HG02610 (cell line): ENCODE measurements at regions not wholly inside any gene's neighbourhood (a gene's known extent, or its start where the extent isn't known, plus 50 kb on each side); places are given as distances from the start of the nearest gene placed in this dataset.
"Not testable (repeated sequence)": the region's sequence is repeated elsewhere in the genome, so short reads cannot be mapped to it uniquely, and the experiment has no call there.

Source experiments
- ATAC-seq: cut with Tn5 transposase; IDR thresholded peaks from one replicate; pipeline ENCODE4 v1.9.1; 2021; ENCODE audit warnings: mild to moderate bottlenecking, moderate library complexity; ENCODE audit not compliant: unreplicated experiment

DNA sequence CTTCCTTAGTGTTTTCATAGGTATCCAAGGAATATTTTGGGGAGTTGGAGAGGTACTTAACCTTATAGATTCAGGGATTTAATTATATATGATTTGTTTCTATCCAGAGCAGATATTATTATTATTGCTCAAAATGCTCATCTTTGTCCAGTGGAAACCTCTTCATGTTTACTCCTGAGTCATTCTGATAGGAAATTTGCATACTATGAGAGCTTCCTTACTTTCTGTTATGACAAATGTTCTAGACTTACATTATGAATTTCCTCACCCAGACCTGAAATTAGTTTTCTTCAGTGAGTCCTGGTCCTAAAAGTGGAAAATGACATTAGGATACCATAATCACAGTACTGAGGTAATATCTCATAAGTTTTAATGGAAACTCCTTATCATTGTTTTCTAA is 57.5 kb upstream of the PLPPR5 start:
- ATAC-seq, result peak; percentile 75

DNA sequence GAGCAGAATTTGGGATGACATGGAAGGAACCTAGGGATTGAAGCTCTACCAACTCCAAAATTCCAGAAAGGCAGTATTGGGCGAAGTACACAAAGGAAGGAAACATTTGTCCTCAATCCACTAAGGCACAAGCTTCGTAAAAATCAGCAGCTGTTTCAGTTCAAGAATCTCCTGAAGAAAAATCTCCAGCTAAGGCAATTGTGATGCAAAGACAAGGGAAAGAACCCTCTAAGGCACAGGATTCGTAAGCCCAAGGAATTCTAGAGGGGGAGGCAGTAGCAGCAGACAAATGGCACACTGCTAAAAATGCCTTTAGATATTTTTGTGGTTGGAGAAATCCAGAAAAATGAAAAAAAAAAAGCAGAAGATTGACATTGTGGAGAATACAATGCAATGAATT is 64.5 kb upstream of the PLPPR5 start:
- no peak for ATAC-seq

DNA sequence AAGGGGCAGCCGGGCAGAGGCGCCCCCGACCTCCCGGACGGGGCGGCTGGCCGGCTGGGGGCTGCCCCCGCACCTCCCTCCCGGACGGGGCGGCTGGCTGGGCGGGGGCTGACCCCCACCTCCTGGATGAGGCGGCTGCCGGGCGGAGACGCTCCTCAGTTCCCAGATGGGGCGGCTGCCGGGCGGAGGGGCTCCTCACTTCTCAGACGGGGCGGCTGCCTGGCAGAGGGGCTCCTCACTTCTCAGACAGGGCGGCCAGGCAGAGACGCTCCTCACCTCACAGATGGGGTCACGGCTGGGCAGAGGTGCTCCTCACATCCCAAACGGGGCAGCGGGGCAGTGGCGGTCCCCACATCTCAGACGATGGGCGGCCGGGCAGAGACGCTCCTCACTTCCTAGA is 73.9 kb upstream of the PLPPR5 start:
- not testable (repeated sequence) for ATAC-seq

DNA sequence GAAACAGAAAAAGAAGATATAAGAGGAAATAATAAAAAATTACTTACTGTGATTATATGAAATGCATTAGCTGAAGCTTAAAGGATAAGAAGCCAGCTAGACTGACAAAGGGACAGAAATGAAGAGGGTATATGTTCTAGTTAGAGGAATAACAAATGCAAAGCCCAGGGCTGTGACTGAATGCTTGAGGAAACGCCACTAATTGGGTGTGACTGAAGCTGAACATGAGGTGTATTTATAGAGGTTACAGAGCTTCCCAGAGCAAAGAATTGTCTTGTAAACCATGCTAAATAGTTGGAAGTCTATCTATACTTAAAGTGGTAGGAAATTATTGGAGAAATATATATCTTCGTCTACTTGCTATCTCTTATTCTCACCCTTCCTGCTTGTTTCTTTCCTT is 77.7 kb upstream of the PLPPR5 start:
- ATAC-seq, result no peak

DNA sequence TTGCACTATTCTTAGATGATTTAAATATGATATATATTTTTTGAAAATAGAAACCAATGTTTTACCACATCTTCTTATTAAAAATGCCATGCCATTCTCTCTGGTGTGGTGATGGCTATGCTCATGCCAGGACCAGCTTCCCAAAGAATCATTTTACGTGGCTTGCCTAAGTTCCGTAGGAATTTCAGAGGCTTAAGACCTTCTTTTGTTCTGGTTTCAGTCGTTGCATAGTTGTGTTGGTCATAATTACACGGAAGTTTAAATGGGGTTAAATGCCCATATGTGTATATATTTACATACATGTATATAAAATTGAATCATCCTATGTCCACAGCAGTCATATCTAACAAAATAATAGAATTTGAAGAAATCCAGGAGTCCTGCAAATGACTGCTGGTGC is 78.7 kb upstream of the PLPPR5 start:
- no peak for ATAC-seq

DNA sequence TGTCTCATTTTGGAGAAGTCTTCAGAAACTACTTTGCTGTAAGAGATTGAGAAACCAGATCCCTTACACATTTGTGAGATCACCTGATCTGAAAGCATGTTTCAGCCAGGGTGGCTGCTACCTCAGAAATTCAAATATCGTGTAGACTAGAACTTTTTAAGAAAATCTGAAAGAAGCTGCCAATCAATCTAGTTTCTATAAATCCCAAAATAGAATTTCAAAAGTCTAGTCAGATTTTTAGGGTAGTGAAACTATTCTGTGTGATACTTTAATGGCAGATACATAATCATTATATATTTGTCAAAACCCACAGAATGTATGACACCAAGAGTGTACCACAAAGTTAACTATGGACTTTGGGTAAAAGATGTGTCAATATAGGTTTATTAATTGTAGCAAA is 79.9 kb upstream of the PLPPR5 start:
- no peak for ATAC-seq

DNA sequence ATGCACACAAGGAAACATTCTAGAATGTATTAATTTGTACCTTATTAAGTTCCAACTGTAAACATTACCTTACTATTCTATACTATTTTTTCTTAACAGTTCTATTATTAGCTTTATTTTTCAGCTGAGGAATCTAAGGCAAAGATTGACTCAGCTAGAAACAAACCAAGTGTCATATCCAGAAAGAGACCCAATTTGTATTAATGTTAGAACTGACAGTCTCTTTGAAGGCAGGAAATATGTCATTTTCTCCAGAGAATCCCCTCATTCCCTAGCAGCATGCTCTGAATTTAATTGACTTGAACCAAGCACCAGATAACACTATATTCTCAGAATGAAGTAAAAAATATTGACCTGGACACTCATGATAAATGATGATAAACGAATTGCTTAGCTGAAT is 81.4 kb upstream of the PLPPR5 start:
- no peak for ATAC-seq

DNA sequence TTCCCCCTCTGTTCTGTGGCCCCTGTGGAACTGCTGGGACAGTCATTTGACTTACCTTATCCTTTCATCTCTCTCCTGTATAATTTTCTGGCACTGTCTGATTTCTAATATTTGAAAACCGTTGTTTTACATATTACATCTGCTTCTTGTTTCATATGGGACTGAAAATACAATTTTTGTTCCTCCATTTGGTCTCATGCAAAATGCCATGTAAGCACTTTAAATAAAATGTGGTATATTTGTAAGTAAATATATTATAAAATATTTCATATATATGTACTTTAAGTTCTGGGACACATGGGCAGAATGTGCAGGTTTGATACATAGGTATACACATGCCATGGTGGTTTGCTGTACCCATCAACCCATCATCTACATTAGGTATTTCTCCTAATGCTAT is 93.9 kb upstream of the PLPPR5 start:
- no peak for ATAC-seq

DNA sequence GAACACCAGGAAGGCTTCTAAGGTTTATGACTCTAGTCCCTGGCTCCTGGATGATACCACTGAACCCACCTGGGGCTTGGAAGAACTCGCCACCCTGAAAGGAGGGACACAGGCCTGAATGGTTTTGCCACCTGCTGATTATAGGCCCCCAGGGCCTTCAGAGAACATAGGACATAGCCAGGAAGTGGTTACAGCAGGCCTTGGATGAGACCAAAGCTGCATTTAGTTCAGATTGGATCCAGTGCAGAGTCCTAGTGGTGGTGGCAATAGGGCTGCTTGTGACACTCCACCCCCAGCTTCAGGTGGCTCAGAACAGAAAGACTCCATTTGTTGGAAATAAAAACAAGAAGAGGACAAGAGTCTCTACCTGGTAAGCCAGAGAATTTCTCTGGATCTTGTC is 101.6 kb upstream of the PLPPR5 start:
- ATAC-seq, result no peak

DNA sequence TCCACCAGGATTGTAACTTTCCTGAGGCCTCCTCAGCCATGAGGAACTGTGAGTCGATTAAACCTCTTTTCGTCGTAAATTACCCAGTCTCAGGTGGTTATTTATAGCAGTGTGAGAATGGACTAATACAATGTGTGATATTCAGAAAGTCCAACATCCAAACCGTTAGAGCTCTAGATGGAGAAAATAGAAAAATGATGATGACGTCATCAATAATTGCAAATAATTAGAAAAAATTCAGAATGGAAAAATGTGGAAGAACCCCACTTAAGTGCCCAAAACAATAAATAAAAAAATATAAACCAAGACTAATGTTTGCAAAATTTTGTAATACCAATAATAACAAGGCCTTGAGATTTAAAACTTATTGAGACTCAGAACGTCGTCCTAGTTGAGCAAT is 103.0 kb upstream of the PLPPR5 start:
- no peak for ATAC-seq

DNA sequence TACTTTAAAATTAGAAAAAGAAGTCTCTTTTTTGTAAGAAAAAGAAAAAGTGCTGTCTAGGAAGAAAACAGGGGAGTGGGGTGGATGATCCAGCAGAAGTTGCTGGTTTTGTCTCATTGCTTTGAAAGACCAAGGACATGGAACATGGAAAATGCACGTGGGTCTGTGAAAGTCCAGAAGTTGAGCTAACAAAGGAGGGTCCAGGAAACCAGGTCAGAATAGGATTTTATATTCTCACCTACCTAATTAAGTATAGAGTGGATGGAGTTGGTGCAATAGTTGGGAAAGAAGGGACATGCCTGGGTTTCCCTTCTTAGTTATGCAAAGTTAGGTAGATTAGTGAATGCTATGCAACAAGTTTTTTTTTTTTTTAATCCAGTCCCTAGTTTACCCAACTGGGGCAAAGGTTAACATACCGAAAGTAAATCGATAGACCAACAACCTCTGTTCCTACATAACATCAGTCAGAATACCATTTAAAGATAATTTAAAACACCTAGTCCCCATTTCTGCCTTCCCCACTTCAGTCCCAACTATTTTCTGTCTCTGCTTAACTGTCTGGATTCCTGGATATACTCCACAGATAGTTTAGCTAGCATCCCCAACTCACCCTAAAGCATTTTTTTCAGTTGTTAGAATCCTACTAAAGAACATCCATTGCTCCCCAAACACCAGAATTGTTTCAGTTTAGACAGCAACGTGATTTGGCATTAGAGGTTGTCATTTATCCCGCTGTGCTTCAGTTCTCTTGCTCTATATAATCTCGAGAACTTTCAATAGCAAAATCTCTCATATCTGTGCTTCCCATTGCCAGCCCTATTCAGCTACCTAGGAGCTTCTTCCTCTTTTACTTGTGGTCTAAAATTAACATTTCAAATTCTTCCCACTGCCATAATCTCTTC is 105.7 kb upstream of the PLPPR5 start:
- ATAC-seq, result no peak

DNA sequence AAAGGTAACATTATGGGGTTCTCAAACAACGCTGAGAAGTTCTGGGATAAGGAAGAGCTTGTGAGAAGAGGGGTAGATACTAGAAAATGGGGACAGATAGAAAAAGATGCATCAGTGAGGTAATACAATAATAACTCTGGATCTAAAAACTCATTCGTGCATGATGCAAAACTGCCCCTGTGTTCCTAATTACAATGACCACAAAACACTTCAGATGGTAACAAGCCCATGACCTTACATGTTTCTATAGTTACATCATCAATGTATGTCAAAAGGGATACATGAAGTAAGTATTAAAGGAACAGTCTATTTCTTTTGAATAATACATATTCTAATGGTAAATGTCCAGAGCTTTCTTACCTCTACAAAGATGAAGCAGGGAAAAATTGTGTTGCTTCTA is 110.6 kb upstream of the PLPPR5 start:
- no peak for ATAC-seq

DNA sequence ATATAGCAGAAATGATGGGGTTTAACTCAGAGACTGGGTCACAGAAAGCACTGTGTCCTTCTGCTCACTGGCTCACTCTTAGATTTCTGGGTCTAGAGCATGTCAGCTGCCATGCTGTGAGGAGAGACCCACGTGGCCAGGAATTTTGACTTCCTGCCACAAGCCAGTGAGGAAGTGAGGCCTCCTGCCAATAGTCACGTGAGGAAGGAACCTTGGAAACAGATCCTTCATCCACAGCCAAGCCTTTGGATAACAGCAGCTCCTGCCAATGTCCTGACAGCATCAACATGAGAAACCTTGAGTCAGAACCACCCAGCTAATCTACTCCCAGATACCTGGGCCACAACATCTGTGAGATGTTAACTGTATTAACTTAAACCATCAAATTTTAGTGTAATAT is 114.5 kb upstream of the PLPPR5 start:
- ATAC-seq, result no peak

DNA sequence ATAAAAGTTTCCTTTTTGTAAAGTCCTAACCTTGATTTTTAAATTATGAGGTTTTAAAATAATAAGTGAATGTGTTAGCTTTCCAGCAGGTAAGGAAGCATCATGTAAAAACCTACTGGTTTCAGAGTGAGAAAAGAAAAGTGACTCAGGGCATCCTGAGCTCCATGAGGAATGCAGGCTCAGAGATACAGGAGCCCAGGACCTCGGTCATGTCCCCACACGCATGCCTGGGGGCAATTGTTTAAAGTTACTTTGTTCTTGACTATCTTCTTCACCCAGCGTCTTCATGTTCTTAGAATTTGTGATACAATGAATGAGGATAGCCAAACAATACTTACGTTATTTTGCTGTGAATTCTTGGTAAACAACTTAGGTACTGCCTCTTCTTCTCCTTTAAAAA is 117.4 kb upstream of the PLPPR5 start:
- ATAC-seq, result no peak

DNA sequence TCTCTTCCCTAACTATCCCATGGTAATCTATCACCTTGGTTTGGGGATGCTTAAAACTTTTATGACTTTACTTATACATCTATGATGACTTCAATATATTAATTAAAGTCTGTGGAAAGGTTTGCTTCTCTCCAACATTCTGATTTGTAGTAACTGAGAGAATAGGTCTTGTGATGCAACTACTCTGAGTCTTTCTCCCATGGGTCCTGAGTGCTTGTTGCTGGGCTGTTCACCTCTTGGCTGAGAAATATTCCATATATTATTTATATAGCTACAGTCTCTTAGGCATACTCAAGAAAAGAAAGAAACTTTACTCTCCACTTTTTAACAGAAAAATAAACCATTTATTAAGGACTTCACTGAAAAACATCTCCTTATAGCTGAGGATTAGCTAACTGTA is 119.3 kb upstream of the PLPPR5 start:
- no peak for ATAC-seq

DNA sequence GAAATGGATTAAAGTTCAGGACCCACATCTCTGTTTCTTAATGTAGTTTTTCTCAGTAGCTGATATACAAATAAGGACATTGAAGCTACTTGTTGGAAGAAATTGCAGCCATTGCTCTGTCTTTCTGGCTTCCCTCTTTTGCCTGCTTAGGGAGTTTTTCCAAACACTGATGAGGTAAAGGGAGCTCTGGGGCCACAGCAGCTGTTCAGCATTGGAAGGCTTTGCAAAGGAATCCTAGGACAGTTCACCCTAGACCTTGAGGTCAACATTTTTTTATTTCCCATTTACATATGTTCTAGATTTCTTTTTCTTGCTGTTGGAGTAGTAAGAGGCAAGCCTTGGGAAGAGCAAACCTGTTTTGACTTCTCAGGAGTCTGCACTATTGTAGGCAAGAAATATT is 126.9 kb upstream of the PLPPR5 start:
- ATAC-seq, result no peak

DNA sequence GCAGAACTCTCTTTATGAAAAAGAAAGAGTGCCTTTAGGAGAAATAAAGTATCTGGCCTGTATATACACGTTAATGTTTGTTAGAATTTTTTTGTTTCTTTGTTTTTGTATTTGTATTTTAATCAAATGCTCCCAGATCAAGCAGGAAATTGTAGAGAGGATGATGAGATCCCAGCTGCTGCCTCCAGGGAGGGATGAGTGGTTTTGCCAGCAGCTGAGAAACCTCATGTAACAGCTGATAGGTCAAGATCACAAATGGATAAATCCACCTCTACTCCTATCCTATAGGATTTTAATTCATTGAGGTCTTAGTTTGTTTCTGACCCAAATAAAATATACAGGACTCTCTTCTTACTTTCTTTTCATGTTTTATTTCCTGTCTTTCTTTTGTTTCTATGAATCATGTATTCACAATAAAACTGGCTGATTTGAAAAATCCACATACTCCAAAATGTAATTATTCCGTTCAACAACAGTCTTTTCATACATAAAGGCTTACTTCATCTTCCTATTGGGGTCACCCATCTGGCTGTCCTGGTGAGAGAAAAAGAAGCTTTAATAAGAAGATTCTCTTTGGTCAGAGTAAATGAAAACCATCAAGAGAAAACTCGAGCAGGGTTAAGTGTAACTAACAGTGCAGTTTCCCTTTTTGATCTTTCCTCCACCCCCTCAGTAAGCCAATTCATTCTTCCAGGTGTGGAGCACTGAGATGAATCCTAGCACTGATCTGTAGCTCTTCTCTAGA is 129.3 kb upstream of the PLPPR5 start:
- ATAC-seq, result no peak

DNA sequence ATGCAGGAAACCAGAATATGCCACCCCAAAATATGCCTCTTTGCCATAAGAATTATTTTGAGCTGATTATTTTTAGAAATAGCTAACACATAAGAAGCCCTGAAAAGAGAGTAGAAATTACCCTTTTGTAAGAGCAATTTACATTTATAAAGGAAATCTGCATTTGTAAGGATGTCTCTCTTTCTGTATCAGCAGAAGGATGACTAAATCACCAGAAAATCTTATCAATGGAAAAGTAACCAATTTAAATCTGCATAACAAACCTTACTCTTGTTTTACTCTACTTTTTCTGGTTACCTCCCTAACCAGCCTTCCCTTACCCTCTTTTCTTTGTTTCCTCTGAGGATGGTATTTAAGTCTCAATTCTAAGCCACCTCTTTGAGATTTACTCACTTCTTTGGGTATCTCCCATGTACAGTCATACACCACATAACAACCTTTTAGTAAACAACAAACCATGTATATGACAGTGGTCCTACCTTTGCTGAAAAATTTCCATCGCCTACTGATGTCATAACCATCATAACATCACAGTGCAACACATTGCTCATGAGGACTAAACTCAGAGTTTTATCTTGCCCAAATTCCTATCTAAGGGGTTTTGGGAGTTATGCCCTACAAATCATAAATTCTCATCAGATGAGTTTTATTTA is 126.6 kb upstream of the PLPPR4 start:
- no peak for ATAC-seq

DNA sequence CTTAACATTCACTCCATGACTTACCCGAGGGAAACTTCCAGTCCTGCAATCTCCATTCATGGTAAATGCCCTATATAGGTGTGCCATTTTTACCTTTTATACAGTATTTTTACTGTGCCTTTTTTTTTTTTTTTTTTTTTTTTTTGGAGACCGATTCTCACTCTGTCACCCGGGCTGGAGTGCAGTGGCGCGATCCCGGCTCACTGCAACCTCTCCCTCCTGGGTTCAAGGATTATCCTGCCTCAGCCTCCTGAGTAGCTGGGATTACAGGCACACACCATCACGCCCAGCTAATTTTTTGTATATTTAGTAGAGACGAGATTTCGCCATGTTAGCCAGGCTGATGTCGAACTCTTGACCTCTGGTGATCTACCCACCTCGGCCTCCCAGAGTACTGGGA is 124.4 kb upstream of the PLPPR4 start:
- no peak for ATAC-seq

DNA sequence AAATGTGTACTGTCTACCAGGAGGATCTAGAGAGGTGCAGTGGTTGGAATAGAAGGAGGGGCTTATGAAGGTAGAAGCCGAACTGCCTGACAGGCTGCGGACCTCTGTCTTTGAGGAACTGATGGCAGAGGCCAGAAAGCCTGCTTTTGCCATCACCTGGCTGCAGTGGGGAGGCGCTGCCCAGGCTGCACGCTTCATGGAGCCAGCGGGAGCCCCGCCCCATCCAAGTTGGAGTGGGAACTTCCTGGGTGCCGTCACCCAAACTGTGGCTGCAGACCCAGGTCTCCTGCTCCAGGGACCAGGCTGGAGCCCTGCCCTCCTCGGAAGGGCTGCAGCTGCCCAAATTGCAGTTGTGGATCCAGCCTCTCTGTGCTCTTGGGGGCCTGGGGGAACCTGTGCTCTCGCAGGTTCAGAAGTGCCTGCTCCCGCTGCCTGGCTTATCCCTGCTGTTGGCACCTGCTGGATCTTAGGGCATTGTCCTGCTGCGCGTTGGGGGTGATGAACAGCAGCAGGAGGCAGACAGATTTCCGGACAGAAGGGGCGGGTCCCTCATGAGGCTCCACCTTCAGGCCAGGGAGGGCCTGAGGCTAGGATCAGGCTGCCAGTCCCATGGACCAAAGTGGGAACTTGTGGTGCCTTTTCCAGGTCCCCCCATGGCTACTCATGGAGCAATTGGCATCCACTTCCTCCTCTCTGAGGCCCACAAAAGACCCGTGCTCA is 118.0 kb upstream of the PLPPR4 start:
- ATAC-seq, result no peak

DNA sequence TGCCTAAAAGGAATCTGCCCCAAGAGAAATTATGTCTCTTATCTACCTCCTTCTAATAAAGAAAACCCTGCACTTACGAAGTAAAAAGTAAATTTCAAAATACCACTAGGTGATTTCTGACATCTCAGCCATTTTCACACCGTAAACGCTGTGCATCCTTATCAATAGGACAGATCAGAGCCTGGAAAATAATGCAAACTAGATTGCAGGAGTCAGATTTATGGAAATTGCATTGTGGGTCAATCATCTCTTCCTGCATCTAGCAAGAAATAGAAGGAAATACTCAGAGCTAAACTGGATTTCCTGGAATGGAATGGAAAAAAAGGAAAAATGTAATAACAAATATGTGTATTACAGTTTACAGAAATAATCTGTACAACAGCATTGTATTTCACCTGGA is 114.3 kb upstream of the PLPPR4 start:
- ATAC-seq, result no peak
